ENCODE measurements at regions not wholly inside any gene's neighbourhood (a gene's known extent, or its start where the extent isn't known, plus 50 kb on each side); places are given as distances from the start of the nearest gene placed in this dataset.

DNA sequence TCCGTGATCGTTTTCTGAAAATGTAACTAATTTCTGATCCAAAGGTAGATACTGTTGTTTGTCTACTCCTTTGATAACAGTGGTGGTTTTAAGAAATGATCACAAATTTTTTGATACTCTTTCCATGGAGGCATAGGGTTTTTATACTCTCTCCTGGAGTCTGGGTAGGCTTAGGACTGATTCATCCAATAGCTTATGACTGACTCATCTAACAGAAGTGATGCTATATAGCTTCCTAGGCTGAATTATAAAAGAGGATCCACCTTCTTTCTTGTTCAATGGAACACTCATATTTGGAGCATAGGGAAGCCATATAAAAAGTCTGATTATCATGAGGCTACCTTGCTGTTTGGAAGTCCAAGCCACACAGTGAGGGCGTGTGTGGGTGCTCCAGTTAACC lies 84.3 kb downstream of the CHST2 start:
- ATAC-seq (no peak), DNase-seq (no peak)
- Histone ChIP-seq H3K4me1 (no peaks in the 10 kb centered on the region), H3K9me3 (peaks cover 0 to 6% (median 0%) of the 10 kb centered on the region in 12 donors), H3K27me3 (no peaks in the 10 kb centered on the region), H3K4me3 (no peak overlapping the region), H3K27ac (no peak overlapping the region), H3K36me3 (no peaks in the 10 kb centered on the region)
- WGBS, 4 donors = 81 to 100% (median 97%) methylated on average over 3 of the region's 3 CpGs
- TF ChIP-seq POLR2A (IDR thresholded peaks at IDR 0.05) (no peak), CTCF (IDR thresholded peaks at IDR 0.05) (no peak)
- intact Hi-C loops (cut with DNase I) = no loop called here

- ATAC-seq (no peak), DNase-seq (no peak)
- no peaks in the 10 kb centered on the region for H3K36me3 ChIP-seq
- peaks cover 0 to 6% (median 0%) of the 10 kb centered on the region in 12 donors for H3K9me3 ChIP-seq
- intact Hi-C loops (cut with DNase I) = no loop called here
- H3K4me1 ChIP-seq = peaks cover 0 to 6% (median 0%) of the 10 kb centered on the region in 12 donors
- 87 to 94% (median 89%) methylated on average over 4 of the region's 4 CpGs for WGBS, 4 donors
- no peak overlapping the region for H3K27ac ChIP-seq
- peaks cover 0 to 3% (median 0%) of the 10 kb centered on the region in 9 donors for H3K27me3 ChIP-seq
- TF ChIP-seq CTCF (IDR thresholded peaks at IDR 0.05) (no peak), POLR2A (IDR thresholded peaks at IDR 0.05) (no peak)
- no peak overlapping the region for H3K4me3 ChIP-seq
Observed at GRCh38 chr3:143206955-143207337, 87.4 kb downstream of the CHST2 start.

GRCh38 chr3:143207338-143207961 lies 87.9 kb downstream of the CHST2 start:
- intact Hi-C loops (cut with DNase I) = no loop called here
- TF ChIP-seq CTCF (IDR thresholded peaks at IDR 0.05) (no peak), POLR2A (IDR thresholded peaks at IDR 0.05) (no peak)
- no peak for DNase-seq
- 79 to 95% (median 87%) methylated on average over 1 of the region's 1 CpG for WGBS, 4 donors
- Histone ChIP-seq H3K36me3 (no peaks in the 10 kb centered on the region), H3K4me1 (peaks cover 0 to 6% (median 0%) of the 10 kb centered on the region in 12 donors), H3K27me3 (peaks cover 0 to 3% (median 0%) of the 10 kb centered on the region in 9 donors), H3K27ac (no peak overlapping the region), H3K9me3 (peaks cover 0 to 6% (median 0%) of the 10 kb centered on the region in 12 donors), H3K4me3 (no peak overlapping the region)
- no peak for ATAC-seq

- Histone ChIP-seq H3K27me3 (peaks cover 0 to 3% (median 0%) of the 10 kb centered on the region in 9 donors), H3K9me3 (peaks cover 0 to 2% (median 0%) of the 10 kb centered on the region in 12 donors), H3K4me3 (no peak overlapping the region), H3K4me1 (peaks cover 0 to 6% (median 0%) of the 10 kb centered on the region in 12 donors), H3K27ac (no peak overlapping the region), H3K36me3 (no peaks in the 10 kb centered on the region)
- WGBS, 4 donors = 80 to 86% (median 84%) methylated on average over 3 of the region's 3 CpGs
- no peak for TF ChIP-seq CTCF (IDR thresholded peaks at IDR 0.05)
- no peak for TF ChIP-seq POLR2A (IDR thresholded peaks at IDR 0.05)
- intact Hi-C loops (cut with DNase I) = no loop called here
- DNase-seq = no peak
- ATAC-seq = no peak
Observed at GRCh38 chr3:143208976-143209714, 89.6 kb downstream of the CHST2 start.
